Fibroblast of lung (primary cell): ENCODE measurements at regions not wholly inside any gene's neighbourhood (a gene's known extent, or its start where the extent isn't known, plus 50 kb on each side); places are given as distances from the start of the nearest gene placed in this dataset.

ENCODE experiments used
- DNase-seq, 2 donors: peaks; one replicate each; pipeline versions ENCODE4 v3.0.0 to v3.0.0-alpha.2; 2010; ENCODE audit warnings: low read depth in 2 of 2
- H2AFZ ChIP-seq: 2 replicates; pipeline ENCODE4 v1.5.1; 2012; ENCODE audit warnings: low read length, control low read depth, inconsistent platforms
- H3K27ac ChIP-seq: 2 replicates; pipeline ENCODE4 v1.5.1; 2011; ENCODE audit warnings: low read length, control low read depth; ENCODE audit not compliant: insufficient read depth
- H3K27me3 ChIP-seq: 2 replicates; pipeline ENCODE4 v1.5.1; 2011; ENCODE audit warnings: mild to moderate bottlenecking, low read length; ENCODE audit not compliant: control insufficient read depth, insufficient read depth
- H3K36me3 ChIP-seq: 2 replicates; pipeline ENCODE4 v1.5.1; 2011; ENCODE audit warnings: low read length; ENCODE audit not compliant: control insufficient read depth, insufficient read depth
- H3K4me1 ChIP-seq: 2 replicates; pipeline ENCODE4 v1.5.1; 2011; ENCODE audit warnings: low read length; ENCODE audit not compliant: control insufficient read depth, insufficient read depth; ENCODE audit errors: extremely low read depth
- H3K4me2 ChIP-seq: 2 replicates; pipeline ENCODE4 v1.5.1; 2011; ENCODE audit warnings: low read length, control low read depth; ENCODE audit not compliant: insufficient read depth; ENCODE audit errors: extremely low read depth
- H3K4me3 ChIP-seq, 4 experiments: fragments of 200-600 bp in 1 of 4; sonication (generic) in 1 of 4; replicated peaks in 1 of 4; 2 replicates each; pipeline ENCODE4 v1.5.1; 2011 to 2016; ENCODE audit warnings: low read length in 4 of 4, low read depth in 3 of 4, mild to moderate bottlenecking in 3 of 4, control low read depth in 2 of 4, inconsistent platforms in 1 of 4, mixed read lengths in 1 of 4; ENCODE audit not compliant: insufficient read depth in 1 of 4; ENCODE audit errors: control extremely low read depth in 1 of 4
- H3K79me2 ChIP-seq: 2 replicates; pipeline ENCODE4 v1.5.1; 2012; ENCODE audit warnings: mild to moderate bottlenecking, low read length, inconsistent platforms; ENCODE audit not compliant: control insufficient read depth, insufficient read depth
- H3K9ac ChIP-seq: 2 replicates; pipeline ENCODE4 v1.5.1; 2011; ENCODE audit warnings: mild to moderate bottlenecking, low read length, control low read depth; ENCODE audit not compliant: insufficient read depth
- H3K9me3 ChIP-seq: 2 replicates; pipeline ENCODE4 v1.5.1; 2012; ENCODE audit warnings: low read depth, low read length; ENCODE audit not compliant: control insufficient read depth, insufficient read depth
- H4K20me1 ChIP-seq: 2 replicates; pipeline ENCODE4 v1.5.1; 2011; ENCODE audit warnings: low read length; ENCODE audit not compliant: control insufficient read depth, insufficient read depth; ENCODE audit errors: extremely low read depth
- CTCF ChIP-seq, 2 donors: IDR thresholded peaks in 1 of 2; conservative IDR thresholded peaks in 1 of 2; 1 replicate in 1 of 2; 2 replicates in 1 of 2; pipeline ENCODE4 v1.5.1; 2011 to 2012; ENCODE audit warnings: low read length in 2 of 2, control low read depth in 1 of 2, inconsistent platforms in 1 of 2, low read depth in 1 of 2, mild to moderate bottlenecking in 1 of 2
- EZH2 ChIP-seq: IDR thresholded peaks from 2 replicates; pipeline ENCODE4 v1.5.1; 2012; ENCODE audit warnings: low read length, control low read depth, mild to moderate bottlenecking; ENCODE audit errors: missing control alignments

GRCh38 chr2:157928372-157928771 lies 52.2 kb upstream of the ACVR1 start:
- no peaks in the 10 kb centered on the region for H4K20me1 ChIP-seq
- H3K27me3 ChIP-seq: peaks cover 8% of the 10 kb centered on the region
- H3K4me3 ChIP-seq: no peak overlapping the region
- DNase-seq: no peak
- no peak overlapping the region for H3K4me2 ChIP-seq
- H2AFZ ChIP-seq: no peak overlapping the region
- no peak overlapping the region for H3K27ac ChIP-seq
- no peak overlapping the region for H3K9ac ChIP-seq
- TF ChIP-seq EZH2 (no peak), CTCF (conservative IDR thresholded peaks at IDR 0.05 in 1 of 2, IDR thresholded peaks at IDR 0.05 in 1 of 2; ENCODE audit: low read depth in 1 of 2, low read length in 2 of 2) (no peak)
- no peaks in the 10 kb centered on the region for H3K4me1 ChIP-seq
- H3K9me3 ChIP-seq: no peaks in the 10 kb centered on the region
- no peaks in the 10 kb centered on the region for H3K36me3 ChIP-seq
- H3K79me2 ChIP-seq: no peaks in the 10 kb centered on the region

- Histone ChIP-seq H3K27me3 (no peaks in the 10 kb centered on the region), H3K9ac (no peak overlapping the region), H3K9me3 (no peaks in the 10 kb centered on the region), H3K79me2 (no peaks in the 10 kb centered on the region), H3K36me3 (no peaks in the 10 kb centered on the region), H3K4me3 (no peak overlapping the region), H3K4me2 (no peak overlapping the region), H3K4me1 (no peaks in the 10 kb centered on the region), H2AFZ (no peak overlapping the region), H3K27ac (no peak overlapping the region), H4K20me1 (no peaks in the 10 kb centered on the region)
- DNase-seq: no peak
- TF ChIP-seq EZH2 (no peak), CTCF (conservative IDR thresholded peaks at IDR 0.05 in 1 of 2, IDR thresholded peaks at IDR 0.05 in 1 of 2; ENCODE audit: low read depth in 1 of 2, low read length in 2 of 2) (no peak)
Measured at GRCh38 chr2:157927155-157927554, 51.0 kb upstream of the ACVR1 start.
